CD4-positive, alpha-beta T cell treated with Interleukin-6 for 4 hours (primary cell): ENCODE measurements at regions not wholly inside any gene's neighbourhood (a gene's known extent, or its start where the extent isn't known, plus 50 kb on each side); places are given as distances from the start of the nearest gene placed in this dataset.
A peak's percentile ranks its signal among the peaks of the same experiment; 100 is the strongest.

Experiments
- DNase-seq: peaks from one replicate; pipeline ENCODE4 v3.0.0-alpha.2; 2020; ENCODE audit warnings: mixed read lengths

DNA sequence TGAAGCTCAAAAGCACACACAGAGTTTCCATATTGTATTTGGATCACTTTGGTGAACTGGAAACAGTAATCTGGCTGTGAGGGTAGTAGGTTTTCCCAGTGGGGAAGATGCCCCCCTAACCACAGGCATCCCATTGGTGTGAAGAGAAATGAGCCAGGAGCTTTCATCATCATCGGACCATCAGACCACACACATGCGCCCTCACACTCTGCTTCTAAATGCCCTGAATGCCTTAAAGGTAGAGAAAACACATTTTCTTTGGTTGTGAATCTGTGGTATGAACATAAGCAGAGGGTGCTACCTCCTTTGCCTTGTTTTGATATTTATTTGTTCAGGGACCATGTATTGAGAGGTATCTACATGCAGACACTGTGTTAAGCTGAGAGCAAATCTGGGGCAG is 79.0 kb upstream of the DNAH14 start:
- no peak for DNase-seq

DNA sequence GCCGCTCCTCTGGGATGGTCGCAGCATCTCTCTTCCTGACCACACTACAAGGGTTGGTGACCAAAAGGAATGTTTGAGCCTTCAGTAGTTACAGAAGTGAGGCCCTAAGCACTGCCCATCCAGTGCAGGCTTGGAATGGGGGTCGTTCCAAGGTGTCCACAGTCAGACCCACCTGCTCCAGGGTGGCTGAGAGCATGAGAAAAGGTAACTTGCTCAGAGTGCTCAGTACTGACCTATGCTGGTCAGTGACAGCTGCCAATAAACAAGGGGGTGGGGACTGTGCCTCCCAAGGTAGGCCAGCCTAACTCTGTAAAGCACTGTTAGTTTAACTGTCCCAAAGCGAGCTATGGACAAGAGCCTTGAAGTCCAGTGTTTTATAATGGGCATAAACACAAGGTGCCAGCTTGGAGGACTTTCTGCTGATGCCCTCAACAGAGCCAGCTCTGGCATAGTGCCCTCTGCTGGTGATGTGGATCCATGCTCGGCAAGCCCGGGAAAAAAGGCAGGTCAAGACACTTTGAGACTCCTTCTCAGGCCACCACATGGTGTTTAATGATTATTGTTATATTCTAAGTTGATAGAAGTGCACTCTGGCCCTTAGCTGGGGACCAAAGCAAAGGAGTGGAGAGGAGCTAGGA is 78.1 kb upstream of the DNAH14 start:
- DNase-seq, result peak; percentile 34

DNA sequence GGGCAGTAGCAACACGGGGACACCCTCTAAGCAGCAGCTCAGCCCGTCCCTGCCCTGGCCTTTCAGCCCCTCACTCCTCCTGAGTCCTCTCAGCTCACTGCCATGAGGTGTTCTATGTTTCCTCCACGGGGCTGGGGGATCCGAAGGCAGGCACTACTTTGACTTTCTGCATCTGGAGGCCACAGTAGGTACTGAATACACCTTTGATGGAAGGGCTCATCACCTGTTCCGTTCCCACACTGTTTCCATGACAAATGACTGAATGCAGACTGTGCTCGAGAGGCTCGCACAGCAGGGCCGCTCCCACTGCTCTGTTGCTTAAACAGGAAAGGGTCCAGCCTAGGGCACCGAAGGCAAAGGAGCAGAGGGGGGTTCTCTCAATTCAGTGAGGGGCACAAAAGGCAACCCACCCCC is 77.6 kb upstream of the DNAH14 start:
- DNase-seq, result no peak

DNA sequence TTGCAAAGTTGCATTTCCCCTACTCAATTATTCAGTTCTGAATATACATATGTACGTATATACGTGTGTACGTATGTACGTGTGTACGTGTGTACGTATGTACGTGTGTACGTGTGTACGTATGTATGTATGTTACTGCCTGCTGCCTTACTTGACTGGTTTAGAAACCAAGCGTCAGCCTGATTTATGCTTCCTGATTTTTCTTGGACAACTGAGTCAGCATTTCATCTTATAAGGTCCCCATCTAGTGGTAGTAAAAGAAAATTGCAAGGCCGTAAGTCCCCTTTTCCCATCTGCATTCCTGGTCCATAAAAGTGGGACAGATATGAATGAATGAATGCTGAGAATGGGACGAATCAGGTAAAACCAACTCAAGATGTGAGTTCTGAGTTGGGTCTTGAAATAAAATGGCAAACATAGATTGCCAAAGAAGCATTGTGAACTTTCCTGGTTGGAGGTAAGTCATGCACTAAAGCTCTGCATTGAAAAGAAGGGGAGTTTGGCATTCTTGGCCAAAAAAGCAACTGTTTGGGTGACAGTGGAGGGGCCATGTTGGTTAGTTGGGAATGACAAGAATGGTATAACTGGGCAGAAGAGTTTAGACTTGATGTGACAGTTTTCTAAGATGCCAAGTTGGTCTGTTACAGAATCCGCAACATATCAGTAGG is 76.4 kb upstream of the DNAH14 start:
- no peak for DNase-seq

DNA sequence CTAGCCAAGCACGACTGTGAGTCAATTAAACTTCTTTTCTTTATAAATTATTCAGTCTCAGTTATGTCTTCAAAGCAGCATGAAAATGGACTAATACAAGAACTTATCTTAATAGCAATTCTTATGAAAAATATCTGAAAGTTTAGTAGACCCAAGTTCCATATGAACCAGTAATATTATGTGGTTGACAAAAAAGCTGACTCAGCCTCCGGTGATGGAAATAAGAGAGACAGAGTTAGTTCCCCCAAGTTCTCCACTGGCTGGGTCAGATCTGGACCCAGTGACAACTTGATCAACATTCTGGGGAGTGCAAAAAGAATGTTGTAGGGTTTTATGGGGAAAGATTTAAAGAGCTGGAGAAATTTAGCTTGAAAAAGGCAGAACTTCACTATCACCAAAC is 72.5 kb upstream of the DNAH14 start:
- no peak for DNase-seq

DNA sequence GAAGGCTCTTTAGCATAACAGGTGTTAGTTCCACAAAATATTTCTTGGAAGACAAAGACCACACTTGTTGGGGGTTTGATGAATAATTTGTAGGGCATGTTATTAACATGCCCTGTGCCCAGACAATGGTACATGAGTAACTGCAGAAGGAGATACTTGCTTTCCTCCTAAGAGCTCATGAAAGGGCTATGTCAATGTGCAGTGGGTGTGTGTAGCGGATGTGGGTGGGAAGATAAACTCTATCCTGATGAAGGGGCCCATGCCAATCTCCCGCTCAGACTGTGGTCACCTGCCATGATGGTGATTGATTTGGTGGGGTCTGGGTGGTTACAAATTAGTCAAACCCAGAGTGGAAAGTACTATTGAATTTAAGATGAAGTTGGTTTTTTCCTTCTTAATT is 69.8 kb upstream of the DNAH14 start:
- DNase-seq, result no peak

DNA sequence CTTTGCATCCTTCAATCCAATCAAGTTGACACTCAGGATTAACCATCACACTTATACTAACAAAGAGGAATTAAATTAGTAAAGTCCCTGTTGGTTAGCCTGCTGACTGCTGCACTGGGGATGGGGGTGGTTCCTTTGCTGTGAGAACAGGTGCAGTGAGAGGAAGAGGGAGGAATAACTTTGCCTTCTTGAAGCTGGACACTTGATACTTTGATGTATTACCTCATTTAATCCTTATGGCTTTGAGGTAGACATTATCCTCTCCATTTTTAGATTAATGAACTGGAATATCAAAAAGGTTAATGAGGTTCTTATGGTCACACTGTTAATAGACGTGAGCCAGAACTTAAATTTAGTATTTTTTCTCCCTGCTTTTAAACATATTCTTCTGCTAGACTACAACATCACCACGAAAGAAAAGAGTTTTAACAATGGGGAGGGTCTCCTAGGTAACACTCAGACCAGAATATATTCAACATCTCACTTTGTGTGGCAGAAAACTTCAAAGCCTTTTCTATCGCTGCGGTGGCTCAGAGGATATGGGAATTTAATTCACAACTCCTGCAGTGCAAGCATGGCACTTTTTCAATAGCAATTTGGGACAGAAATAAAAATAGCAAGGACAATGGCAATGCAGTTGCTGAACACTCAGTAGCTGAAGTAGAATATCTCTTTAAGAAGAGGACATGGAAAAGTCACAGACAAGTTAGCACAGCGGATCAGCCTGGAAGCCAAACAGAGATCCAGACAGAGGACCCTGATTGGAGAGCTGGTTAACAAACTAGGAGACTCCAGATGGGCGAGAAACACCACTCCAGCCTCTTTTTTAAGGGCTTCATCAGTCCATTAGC is 68.8 kb upstream of the DNAH14 start:
- no peak for DNase-seq

DNA sequence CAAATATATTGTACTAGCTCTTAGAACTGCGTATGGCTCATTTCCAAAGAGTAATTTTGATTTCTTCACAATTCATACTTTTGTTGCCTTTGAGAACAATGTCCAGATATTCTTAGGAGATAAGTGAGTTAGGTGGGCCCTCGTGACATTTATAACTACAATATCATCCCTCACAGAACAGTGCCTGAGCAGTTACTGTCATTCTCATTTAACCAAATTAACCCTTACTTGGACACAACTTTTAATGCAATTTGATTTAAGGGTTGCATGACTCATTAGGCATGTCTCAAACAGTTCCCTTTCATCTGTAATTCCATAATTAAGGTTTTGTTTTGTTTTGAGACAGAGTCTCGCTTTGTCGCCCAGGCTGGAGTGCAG is 68.1 kb upstream of the DNAH14 start:
- no peak for DNase-seq

DNA sequence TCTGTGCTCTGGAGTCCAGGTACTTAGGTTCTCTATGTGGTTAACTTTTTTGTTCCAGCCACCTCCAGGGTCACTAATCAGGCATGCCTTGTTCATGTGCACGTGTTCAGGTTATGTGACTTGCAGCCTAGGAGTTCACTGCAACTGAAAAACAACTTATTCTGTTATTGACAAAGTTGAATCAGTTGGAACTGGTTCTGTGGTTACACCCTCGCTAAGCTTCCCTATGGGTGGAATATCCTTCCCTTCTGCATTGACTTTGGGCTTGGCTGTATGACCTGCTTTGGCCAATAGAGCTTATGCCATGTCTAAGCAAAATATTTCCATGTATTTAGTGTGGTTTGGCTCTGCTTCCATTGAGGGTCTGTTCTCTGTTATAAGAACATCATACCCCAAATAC is 66.0 kb upstream of the DNAH14 start:
- DNase-seq, result no peak

DNA sequence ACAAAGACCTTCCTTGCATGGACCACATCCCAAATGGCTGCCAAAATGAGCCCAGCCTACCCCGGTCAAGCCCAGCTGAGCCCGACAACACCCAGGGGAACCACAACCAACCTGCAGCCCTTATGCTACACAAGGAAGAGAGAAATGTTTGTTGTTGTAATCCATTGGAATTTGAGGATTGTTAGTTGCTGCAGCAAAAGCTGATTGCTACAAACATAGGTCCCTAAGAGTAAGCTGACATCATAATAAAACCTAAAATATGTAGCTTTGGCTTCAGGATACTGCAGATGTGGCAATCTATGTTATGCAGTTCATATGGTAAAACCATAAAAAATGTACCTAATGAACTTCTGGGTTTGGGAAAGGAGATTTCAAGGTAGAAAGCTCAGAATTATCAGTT is 65.5 kb upstream of the DNAH14 start:
- DNase-seq, result no peak

DNA sequence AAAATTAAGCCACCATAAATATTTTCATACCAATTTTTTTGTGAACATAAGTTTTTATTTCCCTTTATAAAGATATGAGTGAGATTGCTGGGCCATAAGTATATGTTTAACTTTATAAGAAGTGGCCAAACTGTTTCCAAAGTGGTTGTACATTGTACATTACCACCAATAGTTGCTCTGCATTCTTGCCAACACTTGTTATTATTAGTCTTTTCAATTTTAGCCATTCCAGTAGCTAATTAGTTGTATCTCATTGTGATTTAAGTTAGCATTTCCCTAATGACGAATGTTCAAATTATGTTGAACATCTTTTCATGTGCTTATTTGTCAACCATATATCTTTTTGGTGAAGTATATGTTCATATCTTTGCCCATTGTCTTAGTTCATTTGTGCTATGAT is 64.0 kb upstream of the DNAH14 start:
- no peak for DNase-seq

DNA sequence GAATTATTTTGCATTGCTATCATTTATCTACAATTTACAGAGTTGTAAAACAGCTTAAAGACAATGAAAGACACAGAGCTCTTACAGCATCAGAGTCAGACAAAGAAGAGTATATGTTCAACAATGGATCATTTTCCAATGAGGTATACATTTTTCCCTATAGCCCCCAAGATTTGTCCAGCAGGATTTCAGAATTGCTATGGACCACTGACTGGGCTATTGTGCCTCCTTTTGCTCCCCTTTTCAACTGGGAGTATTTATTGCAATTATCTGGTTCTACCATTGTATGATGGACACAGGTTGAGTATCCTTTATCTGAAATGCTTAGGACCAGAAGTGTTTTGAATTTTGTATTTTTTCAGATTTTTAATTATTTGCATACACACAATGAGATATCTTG is 62.5 kb upstream of the DNAH14 start:
- no peak for DNase-seq

DNA sequence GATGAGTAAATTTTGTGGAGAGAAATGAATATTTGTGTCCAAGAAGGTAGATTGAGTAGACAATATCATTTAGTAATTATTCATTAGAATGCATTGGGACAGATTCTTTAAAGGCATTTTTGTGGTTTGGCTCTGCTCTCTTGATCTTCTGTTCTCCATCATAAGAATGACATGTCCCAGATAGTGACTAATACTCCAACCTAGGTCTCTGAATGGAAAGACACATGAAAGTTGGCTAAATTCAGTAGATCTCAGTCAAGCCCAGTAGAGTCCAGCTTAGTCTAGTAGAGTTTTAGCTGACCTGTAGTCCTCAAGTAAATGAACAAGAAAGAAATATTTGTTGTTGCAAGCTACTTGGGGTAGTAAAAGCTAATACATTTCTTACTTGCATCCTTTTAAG is 61.8 kb upstream of the DNAH14 start:
- no peak for DNase-seq

DNA sequence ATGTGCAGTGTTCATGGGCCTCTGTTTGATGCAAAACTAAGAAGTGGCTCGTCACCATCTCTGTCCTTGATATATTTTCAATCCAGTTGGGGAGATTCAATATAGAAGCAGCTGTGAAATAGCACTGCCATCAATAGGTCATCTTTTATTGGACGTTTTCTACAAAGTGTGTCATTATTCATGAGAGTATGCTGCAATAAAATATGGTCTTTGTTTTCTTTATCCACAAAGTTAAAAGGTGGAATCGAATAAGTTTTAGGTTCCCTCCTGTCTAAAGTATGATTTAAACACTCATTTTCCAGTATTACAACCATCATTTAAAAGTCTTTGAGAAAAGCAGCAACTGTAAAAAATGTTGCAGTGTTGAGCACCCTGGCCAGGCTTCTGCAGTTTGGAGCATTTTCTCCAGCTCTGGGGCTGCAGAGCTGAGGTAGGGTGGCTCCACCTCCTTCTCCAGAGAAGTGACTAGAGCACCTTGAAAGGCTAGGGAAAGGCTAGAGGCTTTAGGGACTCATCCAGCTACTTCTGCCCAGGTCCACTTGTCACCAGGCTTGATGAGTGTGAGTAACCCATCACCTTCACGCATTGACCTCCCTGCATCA is 56.5 kb upstream of the DNAH14 start:
- DNase-seq, result no peak

DNA sequence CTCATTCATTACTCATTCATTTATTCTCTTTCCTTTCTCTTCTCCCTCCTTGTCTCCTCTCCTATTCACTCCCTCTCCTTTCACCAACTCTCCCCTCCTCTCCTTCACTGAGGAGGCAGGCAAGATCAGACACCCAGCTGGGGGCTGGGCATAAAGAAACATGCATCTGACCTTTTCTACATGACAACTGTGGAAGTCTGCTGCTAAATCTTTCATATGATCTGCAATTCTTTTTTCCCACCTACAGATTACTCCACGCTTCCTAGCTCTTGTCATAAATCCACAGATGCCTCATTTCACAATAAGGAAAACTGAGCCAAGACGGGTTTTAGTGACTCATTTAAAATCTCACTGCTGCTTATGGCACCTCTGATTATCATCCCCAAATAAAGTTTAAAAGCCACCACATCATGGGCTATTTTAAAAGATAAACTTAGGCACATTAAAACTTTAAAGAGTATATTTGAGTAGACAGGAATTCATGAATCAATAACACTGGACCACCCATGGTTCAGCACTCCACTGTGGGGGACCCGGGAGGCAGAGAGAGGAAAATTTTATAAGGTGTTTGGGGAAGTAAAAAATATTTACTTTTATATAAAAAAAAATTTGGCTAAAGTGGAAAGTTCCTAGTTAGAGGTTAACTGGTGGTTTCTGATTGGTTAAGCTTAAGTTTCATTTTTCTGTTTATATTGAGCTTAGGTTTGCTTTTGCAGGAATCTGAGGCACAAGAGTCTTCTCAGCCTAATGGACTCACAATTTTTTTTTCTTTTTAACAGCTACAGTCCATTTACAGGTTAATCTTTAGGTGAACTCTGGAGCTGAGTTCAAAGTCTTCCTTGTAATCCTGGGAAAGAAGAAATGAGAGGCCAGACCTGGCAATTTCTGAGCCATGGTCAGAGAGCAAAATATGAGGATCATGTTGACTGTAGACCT is 55.8 kb upstream of the DNAH14 start:
- DNase-seq, result no peak

DNA sequence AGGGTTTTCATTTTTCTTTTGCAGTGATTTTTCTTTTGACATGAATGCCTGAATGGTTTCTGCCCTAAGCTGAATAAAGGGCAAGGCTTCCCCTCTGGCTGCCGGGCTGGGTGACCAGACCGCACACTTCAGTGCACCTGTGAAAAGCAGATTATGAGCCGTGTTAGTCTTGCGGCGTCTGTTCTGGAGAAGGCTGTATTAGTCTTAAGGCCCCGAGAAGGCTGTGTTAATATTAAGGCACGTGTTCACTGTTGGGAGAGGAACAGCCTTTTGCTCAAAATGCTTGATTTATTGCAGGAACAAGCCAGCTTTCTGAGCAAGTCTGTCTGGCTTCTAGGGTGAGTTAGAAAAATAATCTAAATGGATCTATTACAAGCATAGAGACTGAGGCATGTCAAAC is 54.7 kb upstream of the DNAH14 start:
- no peak for DNase-seq

DNA sequence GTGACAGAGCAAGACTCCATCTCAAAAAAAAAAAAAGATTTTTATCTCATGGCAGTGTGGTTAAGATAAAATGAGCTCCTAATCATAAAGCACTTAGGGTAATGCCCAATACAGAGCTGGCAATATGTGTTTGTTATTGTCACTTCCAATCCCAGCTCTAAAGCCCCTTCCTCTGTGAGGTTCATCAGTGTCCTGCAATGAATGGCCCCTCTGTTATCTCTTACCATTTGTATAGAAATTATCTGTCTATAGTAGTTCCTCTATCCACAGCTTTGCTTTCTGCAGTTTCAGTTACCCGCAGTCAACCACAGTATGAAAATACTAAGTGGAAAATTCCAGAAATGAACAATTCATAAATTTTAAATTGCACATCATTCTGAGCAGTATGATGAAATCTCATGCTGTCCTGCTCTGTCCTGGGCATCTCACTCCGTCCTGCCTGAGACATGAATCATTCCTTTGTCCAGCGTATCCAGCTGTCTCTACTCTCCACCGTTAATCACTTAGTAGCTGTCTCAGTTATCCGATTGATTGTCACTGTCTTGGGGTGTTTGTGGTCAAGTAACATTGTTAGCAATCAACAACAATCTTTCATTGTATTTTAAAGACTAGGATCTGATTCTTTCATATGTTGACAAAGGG is 50.2 kb upstream of the DNAH14 start:
- no peak for DNase-seq
